ENCODE measurements at regions not wholly inside any gene's neighbourhood (a gene's known extent, or its start where the extent isn't known, plus 50 kb on each side); places are given as distances from the start of the nearest gene placed in this dataset.
A peak's percentile ranks its signal among the peaks of the same experiment; 100 is the strongest.

DNA sequence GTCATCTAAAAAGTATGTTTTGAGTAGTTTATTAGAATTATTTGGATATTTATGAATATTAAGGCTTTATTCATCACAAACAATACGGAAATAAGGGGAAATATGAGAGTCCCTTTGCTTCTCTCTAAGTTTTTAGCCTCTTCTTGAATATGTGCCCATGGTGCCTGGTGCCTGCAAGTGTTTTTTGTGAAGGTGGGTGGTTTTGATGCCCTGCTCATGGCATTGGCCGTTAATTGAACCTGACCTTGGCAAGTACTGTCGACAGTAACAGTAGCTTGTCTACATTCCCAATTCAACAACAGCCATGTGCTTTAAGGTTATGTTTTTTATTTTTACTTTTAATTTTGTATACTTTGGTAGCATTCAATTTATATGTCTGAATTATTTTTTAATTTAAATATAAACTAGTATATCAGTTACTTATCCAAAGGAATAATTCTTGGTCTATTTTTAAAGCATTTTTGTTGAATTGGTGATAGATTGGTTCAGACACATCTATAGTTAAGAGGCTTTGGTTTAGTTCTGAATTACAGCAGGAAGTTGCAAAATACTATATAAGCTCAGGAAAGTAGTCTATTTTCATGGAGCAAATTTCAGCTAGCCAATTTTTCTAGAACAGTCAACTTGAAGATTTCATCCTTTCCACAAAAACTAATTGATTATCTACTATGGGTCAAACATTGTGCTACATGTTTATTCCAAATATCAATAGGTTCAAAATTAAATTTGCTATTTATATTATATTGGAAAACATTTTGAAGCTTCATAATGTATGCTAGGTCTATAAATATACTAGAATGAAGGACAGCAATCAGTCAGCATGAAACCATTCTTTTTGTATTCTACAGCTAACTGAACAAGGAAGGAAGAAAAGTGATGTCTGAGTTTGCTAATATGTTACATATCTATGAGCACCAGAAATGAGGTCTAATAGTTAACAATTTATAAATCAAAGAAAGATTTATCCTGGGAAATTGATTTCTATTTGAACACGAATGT lies 184.4 kb downstream of the MRPL39 start:
- H3K4me3 ChIP-seq (ENCODE audit: low read length) = no peak overlapping the region
- no peak overlapping the region for H3K27ac ChIP-seq (ENCODE audit: low read length)
- TF ChIP-seq, protein P1, sequence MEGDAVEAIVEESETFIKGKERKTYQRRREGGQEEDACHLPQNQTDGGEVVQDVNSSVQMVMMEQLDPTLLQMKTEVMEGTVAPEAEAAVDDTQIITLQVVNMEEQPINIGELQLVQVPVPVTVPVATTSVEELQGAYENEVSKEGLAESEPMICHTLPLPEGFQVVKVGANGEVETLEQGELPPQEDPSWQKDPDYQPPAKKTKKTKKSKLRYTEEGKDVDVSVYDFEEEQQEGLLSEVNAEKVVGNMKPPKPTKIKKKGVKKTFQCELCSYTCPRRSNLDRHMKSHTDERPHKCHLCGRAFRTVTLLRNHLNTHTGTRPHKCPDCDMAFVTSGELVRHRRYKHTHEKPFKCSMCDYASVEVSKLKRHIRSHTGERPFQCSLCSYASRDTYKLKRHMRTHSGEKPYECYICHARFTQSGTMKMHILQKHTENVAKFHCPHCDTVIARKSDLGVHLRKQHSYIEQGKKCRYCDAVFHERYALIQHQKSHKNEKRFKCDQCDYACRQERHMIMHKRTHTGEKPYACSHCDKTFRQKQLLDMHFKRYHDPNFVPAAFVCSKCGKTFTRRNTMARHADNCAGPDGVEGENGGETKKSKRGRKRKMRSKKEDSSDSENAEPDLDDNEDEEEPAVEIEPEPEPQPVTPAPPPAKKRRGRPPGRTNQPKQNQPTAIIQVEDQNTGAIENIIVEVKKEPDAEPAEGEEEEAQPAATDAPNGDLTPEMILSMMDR (IDR thresholded peaks at IDR 0.05) = no peak
- no peak for ATAC-seq
- no peaks in the 10 kb centered on the region for H3K9me3 ChIP-seq (ENCODE audit: control insufficient read depth, insufficient read depth, low read length)
- no peak for DNase-seq
- Mint-ChIP-seq H3K27ac (no peak overlapping the region), H3K4me1 (peaks cover 5% of the 10 kb centered on the region in 2 donors), H3K9me3 (no peaks in the 10 kb centered on the region), H3K27me3 (ENCODE audit: low read depth in 2 of 2) (peaks cover 3 to 5% of the 10 kb centered on the region in 2 donors), H3K36me3 (no peaks in the 10 kb centered on the region), H3K4me3 (no peak overlapping the region)
- 83% methylated on average over 1 of the region's 4 CpGs for WGBS (ENCODE audit: insufficient coverage)
- no peaks in the 10 kb centered on the region for H3K4me1 ChIP-seq (ENCODE audit: control insufficient read depth, insufficient read depth, low read length)
- H3K36me3 ChIP-seq (ENCODE audit: control insufficient read depth, insufficient read depth, low read length) = no peaks in the 10 kb centered on the region
- intact Hi-C loops (cut with micrococcal nuclease) = no loop called here
- H3K27me3 ChIP-seq (ENCODE audit: control insufficient read depth, insufficient read depth, low read length) = peaks cover 3% of the 10 kb centered on the region

DNA sequence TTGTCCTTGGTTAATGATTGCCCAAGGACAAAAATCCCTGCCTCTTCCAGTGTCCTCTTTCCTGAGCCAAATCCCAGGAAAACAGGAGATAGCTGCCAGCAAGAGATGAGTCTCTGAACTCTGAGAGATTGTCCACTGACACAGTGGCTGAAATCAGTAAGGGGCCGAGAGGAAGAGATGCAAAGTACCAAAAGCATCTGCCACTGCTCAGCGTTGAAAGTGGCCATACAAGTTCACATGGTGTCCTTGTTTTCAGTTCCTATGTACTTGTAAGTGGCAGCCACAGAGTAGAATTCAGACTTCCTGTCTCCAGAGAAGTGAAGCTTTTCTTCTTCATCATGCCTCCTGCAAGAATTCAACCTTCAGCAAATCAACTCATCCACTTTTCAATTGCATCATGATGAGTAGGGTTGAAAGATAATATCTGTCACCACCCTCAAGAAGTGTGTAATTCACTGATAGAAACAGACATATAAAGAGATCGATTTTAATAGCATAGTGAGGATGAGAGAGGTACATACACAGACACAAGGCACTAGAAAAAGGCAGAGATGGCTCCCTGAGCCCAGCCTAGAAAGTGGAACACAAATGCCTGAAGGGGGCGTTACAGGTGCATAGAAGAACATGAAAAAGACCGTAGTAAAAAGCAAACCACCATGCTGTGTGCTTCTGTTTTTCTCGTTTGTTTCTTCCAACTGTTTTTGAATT lies 185.8 kb downstream of the MRPL39 start:
- TF ChIP-seq, protein P1 (IDR thresholded peaks at IDR 0.05) = peak; percentile 48
- H3K4me1 Mint-ChIP-seq = peaks cover 5% of the 10 kb centered on the region in 2 donors
- DNase-seq = peak in 1 of 2 donors; percentile 84
- H3K9me3 Mint-ChIP-seq = no peaks in the 10 kb centered on the region
- intact Hi-C loops (cut with micrococcal nuclease) = loop anchor here (1.0 kb wide), 1 partner anchor 141 kb away; no protein-coding TSS in a partner anchor
- H3K9me3 ChIP-seq (ENCODE audit: control insufficient read depth, insufficient read depth, low read length) = no peaks in the 10 kb centered on the region
- WGBS (ENCODE audit: insufficient coverage) = 11% methylated on average over 5 of the region's 6 CpGs
- H3K36me3 ChIP-seq (ENCODE audit: control insufficient read depth, insufficient read depth, low read length) = no peaks in the 10 kb centered on the region
- no peaks in the 10 kb centered on the region for H3K4me1 ChIP-seq (ENCODE audit: control insufficient read depth, insufficient read depth, low read length)
- peak; percentile 62 to 74 (median 68) for ATAC-seq
- no peak overlapping the region for H3K27ac Mint-ChIP-seq
- peaks cover 2 to 12% of the 10 kb centered on the region in 2 donors for H3K27me3 Mint-ChIP-seq (ENCODE audit: low read depth in 2 of 2)
- no peak overlapping the region for H3K4me3 Mint-ChIP-seq
- H3K27me3 ChIP-seq (ENCODE audit: control insufficient read depth, insufficient read depth, low read length) = peaks cover 3% of the 10 kb centered on the region
- H3K36me3 Mint-ChIP-seq = no peaks in the 10 kb centered on the region
- peak overlapping the region; percentile 23 for H3K27ac ChIP-seq (ENCODE audit: low read length)
- H3K4me3 ChIP-seq (ENCODE audit: low read length) = no peak overlapping the region

DNA sequence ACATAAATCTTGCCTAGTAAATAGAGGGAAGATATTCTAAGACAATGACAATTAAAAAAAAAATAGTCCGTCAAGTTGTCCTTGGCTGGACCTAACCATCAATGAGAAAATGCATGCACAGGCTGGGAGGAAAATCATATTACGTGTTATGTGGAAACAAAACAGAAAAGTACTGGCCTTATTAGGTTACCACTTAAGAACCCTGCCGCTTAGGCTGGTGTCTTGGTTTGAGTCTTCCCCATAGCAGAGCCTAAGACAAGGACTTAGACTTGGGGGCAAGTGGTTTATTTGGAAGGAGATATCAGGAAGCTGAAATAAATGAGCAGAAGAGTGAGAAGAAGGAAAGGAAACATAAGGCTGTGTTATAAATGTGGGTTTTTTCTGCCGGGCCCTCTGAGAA lies 186.4 kb downstream of the MRPL39 start:
- Histone ChIP-seq H3K4me1 (ENCODE audit: control insufficient read depth, insufficient read depth, low read length) (no peaks in the 10 kb centered on the region), H3K27me3 (ENCODE audit: control insufficient read depth, insufficient read depth, low read length) (peaks cover 3% of the 10 kb centered on the region), H3K27ac (ENCODE audit: low read length) (peak overlapping the region; percentile 23), H3K36me3 (ENCODE audit: control insufficient read depth, insufficient read depth, low read length) (no peaks in the 10 kb centered on the region), H3K9me3 (ENCODE audit: control insufficient read depth, insufficient read depth, low read length) (no peaks in the 10 kb centered on the region), H3K4me3 (ENCODE audit: low read length) (no peak overlapping the region)
- Mint-ChIP-seq H3K27me3 (ENCODE audit: low read depth in 2 of 2) (peaks cover 2 to 12% of the 10 kb centered on the region in 2 donors), H3K36me3 (no peaks in the 10 kb centered on the region), H3K9me3 (no peaks in the 10 kb centered on the region), H3K27ac (no peak overlapping the region), H3K4me3 (no peak overlapping the region), H3K4me1 (peaks cover 5% of the 10 kb centered on the region in 2 donors)
- 87% methylated on average over 3 of the region's 4 CpGs for WGBS (ENCODE audit: insufficient coverage)
- DNase-seq (no peak), ATAC-seq (no peak)
- TF ChIP-seq, protein P1 (IDR thresholded peaks at IDR 0.05) = no peak
- intact Hi-C loops (cut with micrococcal nuclease) = loop anchor here (1.0 kb wide), 1 partner anchor 141 kb away; no protein-coding TSS in a partner anchor

Measured in natural killer cell (primary cell).